ENCODE measurements at regions not wholly inside any gene's neighbourhood (a gene's known extent, or its start where the extent isn't known, plus 50 kb on each side); places are given as distances from the start of the nearest gene placed in this dataset.
A peak's percentile ranks its signal among the peaks of the same experiment; 100 is the strongest.

DNA sequence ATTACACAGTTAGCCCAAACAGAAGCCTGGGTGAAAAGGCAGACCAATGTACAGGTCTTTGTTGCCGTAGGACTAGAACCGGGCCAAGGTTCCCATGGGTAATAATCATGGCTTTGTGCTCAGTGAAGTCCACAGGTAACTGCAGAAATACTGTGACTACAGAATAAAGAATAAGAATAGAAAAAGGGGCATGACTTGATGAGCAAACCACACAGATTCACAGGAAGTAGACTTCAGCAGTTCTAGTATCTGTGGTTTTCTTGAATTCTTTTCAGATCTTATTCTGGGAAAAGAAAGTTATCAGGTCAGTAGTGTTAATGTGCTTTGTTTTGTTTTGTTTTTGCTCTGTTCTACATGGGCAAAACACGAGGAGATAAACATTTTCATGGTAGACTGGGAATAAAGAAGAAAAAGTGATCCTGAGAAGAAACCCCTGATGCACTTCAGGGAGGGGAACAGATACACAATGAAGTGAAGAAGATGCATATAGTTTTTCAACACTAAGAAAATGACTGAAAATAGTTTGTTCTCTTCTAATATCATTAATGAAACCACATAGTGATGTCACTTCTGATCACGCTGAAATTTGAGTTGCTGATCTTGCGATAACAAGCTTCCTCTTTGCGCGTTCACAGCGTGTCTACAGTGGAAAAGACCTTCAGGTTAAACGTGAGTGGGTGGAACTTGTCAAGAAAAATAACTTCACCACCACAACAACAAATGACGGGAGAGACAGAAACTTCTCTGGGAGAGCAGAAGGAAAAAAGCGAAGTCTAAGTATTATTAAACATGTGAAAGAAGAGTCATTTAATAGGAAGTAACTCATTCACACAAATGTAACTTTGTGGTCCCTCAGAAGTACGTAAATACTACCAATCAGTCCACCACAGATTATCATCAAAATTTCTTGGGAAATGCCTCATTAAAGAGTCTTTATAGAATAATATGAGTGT, 315.8 kb upstream of the SATB1 start:
- DNase-seq (ENCODE audit: extremely low read depth in 1 of 2, low read depth in 1 of 2) = peak; percentile 20 to 24

DNA sequence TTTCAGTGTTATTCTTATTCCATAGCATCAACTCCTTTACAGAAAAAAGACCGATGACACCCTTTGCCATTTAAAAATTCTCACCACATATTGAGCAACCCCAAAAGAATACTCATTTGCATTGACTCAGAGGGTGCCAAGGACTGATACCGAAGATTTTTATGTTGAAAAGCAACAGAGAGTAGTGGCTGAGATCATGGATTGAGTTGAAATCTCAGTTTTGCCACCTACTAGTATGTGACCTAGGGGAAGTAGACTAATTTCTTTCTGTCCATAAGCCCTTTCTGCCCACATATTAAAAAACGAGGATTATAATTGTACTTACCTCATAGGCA, 313.9 kb upstream of the SATB1 start:
- DNase-seq (ENCODE audit: extremely low read depth in 1 of 2, low read depth in 1 of 2) = no peak

DNA sequence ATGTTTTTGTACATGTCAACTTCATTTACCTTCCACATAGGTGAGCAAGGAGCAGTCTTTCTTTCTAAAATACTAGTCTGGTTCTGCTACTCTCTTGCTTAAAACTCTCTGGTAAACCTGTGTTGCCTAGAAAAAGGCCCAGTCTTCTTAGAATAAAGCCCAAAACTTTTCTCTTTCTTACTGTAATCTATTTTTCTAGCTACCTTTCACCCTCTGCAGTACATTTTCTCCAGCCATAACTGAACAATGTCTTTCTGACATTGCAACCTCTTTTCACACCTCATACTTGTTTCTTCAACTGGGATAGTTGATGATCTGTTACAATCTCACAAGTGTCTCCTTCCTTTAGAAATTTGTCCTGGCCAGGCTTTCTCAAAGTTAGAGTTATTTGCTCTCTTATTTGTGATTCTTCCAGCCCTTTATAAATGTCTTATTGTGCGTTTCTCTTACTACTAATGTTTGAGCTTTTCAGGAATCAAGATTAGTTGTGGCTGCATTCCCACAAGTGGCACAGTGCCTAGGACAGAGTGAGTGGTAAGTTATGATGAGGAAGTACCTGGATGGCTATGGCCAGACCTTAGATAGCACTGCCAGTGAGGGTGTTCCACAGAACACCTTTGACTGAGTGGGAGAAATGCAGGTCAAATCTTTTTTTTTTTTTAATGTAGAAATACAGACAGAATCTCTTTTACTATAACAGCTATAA, 313.4 kb upstream of the SATB1 start:
- DNase-seq (ENCODE audit: extremely low read depth in 1 of 2, low read depth in 1 of 2) = no peak

DNA sequence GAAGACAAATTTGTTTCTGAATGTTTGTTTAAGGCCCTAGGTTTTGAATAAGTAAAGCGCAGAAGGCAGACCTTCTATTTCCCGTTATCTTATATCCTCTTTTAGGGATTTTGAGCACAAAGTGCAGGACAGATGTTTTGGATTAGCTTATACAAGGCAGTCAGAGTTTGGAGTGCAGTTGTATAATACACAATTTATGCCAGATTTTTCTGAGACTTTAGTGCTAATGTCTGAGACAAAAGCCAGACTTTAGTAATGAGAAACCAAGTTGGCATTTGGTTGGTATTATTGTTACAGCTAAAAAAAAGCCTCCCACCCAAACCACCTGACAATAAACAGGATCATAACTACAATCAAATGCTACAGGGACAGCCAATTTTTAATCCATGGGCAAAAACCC, 309.9 kb upstream of the SATB1 start:
- no peak for DNase-seq (ENCODE audit: extremely low read depth in 1 of 2, low read depth in 1 of 2)

DNA sequence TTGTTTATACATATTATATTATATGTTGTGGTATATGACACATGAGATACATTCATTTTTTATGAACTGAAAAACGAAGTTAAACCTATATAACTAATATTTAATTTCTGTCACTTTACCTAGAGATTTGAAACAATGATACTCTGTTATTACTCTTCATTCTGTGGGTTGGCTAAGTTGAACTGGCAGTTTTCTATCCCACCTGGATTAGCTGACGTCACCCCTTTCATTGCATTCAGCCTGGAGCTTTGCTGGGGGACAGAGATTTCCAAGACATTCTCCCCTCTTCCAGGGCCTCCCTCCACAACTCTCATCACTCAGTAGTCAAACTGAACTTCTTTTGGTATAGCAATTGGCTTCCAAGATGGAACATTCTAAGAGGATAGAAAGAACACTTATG, 309.2 kb upstream of the SATB1 start:
- no peak for DNase-seq (ENCODE audit: extremely low read depth in 1 of 2, low read depth in 1 of 2)

DNA sequence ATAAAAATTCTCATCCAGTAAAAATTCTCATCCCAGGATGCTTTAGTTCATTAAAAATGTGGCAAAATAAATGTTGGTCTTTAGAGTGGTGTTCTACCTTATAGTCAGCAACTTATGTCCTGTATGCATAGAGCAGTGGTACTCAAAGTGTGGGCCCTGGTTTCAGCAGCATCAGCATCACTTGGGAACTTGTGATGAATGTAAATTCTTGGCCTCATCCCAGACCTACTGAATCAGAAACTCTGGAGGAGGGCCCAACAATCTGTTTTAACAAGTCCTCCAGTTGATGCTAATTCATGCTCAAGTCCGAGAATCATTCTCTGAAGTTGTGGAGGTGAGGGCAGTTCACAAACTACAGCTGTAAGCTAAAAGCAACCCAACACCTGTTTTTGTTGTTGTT, 307.3 kb upstream of the SATB1 start:
- DNase-seq (ENCODE audit: extremely low read depth in 1 of 2, low read depth in 1 of 2) = no peak

DNA sequence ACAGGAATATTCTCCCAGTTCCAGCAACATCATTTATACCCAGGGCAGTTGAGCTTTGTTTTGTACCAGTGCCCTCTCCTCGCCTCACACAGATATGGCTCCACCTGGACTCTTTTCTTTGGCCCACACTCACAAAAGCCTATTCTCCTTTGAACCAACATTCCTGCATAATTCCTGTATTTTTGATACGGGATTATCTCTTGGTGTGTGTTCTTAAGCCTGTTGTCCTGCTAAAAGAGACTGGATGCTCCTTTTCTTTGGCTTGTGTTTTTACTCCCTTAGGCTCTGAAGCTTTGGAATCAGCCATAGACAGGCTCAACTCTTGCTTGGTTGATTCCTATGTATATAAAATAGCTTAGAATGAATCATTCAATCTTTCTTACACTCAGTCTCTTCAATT, 305.4 kb upstream of the SATB1 start:
- no peak for DNase-seq (ENCODE audit: extremely low read depth in 1 of 2, low read depth in 1 of 2)

DNA sequence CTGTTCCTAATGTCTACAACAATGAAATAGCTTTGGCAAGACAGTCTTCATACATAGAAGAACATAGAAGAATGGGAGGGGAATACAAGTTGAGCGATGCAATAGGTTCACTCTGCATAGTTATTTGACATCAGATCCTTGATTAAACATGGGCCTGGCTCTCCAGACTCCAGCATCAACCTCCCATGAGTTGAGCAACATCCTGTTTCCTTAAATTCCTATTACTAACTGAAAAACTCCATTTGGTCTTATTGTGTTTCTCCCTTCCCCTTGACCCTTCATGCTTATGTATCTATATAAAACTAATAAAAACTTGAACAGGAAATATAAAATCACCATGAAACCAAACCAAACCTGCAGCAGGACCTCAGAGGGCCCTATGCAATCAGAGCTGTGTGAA, 304.5 kb upstream of the SATB1 start:
- no peak for DNase-seq (ENCODE audit: extremely low read depth in 1 of 2, low read depth in 1 of 2)

DNA sequence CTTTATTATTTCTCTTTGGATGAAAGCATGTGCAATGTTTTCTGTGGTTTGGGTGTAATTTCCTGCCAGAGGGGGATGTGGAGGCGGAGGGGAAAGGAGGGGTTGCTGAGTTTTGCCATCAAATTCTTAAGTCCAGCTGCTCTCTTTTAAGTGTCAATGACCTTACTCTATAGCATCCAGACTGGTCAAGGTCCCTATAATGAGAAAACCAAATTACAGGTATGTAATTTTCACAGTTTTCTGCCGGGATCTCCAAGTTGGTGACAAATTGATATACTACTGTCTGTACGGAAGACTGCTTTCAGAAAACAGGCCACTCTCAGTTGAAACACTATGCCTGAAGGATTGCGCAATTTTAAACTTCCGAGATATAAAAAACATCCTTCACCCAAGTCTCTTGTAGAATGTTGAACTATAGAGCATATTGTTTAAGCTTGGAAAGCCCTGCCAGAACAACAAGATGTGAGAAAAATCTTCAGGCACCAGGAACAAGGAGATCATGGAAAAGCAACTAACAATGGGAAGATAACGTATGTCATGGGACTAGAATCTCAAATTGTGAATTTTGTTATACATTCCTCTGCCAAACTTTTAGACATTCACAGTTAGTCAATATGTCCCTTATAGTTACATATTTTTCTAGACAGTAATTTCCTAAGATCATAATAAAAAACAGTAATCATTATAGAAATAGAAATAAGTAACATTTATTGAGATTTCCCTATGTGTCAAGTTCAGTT, 300.7 kb upstream of the SATB1 start:
- no peak for DNase-seq (ENCODE audit: extremely low read depth in 1 of 2, low read depth in 1 of 2)

DNA sequence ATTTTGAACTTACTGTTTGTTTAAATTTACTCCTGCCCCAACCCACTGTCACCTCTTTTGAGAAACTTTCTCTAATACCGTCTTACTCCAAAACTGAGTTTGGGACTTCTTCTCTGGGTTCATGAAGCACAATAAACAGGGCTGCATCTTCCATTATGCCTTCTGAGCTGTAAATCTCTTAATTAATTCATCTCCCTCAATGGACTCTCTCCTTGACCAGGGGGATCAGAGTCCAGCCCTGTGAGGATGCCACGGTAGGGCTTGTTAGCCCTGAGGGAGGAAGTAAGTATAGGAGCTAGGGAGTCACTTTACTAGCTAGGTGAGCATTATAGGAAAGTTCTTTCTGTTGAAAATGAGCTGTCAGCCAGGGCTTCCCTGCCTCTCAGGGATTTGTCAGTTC, 299.3 kb upstream of the SATB1 start:
- no peak for DNase-seq (ENCODE audit: extremely low read depth in 1 of 2, low read depth in 1 of 2)

DNA sequence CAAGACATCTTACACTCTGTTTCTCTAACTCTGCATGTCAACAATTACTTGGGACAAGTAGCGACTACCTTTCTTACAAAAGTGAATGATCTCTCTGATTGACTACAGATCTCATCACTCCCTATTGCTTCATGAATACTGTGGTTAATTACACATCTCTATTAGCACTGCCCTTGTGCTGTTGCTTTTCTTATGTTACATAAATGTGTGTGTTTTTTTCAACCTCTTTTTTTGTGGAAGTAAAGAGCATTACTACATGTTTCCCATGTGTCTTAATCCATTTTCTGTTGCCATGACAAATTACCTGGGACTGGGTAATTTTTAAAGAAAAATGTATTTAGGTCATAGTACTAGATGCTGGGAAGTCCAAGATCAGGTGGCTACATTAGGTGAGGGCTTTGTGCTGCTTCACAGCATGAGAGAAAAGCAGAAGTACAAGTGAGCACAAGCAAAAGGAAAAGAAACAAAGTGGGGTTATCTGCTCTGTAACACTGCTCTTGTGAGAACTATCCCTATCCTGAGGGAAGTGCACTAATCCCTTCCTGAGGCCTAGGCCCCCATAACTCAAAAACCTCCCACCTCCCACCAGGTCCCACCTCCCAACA, 298.2 kb upstream of the SATB1 start:
- DNase-seq (ENCODE audit: extremely low read depth in 1 of 2, low read depth in 1 of 2) = no peak

DNA sequence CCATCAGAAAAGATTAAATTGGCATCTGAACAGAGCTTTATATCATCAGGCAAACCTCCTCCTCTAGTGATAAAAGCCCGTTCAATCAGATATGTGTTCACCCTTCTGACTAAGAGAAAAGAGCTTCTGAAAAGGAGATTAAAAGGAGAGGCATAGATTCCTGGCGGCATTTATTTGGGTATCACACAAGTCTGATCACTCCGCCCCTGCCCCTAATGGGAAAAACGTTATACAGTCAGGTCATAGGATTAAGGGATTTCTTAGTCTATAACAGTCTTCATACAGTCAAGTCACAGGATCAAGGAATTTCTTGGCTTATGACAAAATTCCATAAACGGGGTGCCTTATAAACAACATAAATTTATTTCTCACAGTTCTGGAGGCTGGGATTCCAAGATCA, 295.4 kb upstream of the SATB1 start:
- no peak for DNase-seq (ENCODE audit: extremely low read depth in 1 of 2, low read depth in 1 of 2)

DNA sequence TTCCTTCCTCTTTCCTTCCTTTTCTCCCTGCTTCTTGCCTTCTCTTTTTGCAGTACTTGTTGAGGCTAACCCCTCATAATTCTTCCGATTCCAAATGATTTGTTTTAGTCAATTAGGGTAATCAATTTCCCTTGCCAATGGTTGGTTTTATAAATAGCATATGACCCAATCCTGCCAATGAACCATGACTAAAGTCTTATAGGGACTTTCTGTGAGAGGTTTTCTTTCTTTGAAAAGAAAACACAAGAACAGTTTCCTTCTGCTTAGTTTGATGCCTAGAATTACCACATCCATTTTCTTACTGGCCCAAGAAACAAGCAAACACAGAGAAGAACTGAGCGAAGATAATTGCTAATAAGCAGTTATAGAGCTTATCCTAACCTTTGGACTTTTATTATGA, 292.5 kb upstream of the SATB1 start:
- DNase-seq (ENCODE audit: extremely low read depth in 1 of 2, low read depth in 1 of 2) = no peak

DNA sequence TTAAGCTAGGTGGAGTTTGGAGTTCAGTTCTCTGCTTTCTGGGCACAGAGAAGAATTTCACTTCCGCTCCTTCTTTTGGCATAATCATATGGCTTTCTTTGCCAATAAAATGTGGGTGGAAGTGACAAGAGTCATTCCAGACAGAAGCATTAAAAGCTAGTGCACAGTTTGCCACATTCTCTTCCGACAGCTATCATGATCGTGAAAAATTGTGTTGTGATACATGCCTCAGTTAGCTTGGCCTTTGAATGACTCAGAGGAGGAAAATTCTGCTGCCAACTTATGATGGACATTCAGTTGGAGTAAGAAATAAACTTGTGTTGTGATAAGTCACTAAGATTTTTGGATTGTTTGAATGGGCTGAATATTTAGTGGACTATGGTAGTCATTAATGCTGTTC, 291.7 kb upstream of the SATB1 start:
- no peak for DNase-seq (ENCODE audit: extremely low read depth in 1 of 2, low read depth in 1 of 2)

DNA sequence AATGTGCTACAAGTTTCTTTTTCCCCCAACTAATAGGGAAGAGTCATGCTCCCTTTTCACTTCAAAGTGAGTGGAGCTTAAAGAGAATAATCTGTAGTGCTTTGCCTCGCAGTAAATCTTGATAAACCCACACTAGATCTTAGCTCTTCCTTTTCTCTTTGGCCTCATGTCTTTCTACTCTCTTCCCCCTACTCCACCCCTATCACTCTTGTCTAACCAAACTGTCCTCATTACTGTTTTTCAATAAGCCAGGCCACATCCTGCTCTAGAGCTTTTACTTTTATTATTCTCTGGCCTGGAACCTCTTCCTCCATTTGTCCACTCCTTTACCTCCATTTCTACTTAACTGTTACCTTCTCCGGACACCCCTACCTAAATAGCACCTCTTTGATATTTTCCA, 291.0 kb upstream of the SATB1 start:
- no peak for DNase-seq (ENCODE audit: extremely low read depth in 1 of 2, low read depth in 1 of 2)

DNA sequence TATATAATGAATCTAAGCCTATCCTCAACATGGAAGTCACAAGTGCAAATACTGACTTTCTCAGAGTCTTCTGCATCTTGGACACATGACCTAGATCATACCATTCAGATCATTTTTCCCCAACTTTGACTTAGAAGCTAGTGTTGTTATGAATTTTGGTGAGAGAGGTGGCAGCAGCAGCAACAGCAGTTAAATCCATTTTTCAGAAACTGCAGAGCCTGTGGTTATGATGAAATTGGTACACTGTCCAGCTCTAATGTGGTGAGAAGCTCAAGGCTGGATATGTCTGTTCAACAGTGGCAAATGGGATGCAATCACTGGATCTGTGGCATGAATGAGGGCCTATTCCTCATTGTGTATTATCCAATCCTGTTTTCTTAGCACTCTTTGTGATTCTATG, 290.1 kb upstream of the SATB1 start:
- DNase-seq (ENCODE audit: extremely low read depth in 1 of 2, low read depth in 1 of 2) = no peak

DNA sequence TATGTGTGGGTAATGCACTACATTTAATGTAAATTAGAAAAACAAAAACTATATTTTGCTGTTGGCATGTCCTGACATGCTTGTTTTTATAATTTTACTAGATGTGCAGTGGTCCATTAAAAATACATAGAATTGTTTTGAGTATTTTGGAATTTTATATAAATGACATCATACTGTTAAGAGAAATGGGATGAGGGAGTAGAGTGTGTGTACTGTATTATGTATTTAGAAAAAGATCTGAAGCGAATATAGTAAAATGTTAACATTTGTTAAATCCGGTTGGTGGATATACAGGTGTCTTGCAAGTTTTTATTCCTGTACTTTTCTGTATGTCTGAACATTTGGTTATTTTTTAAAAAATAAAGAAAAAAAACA, 288.4 kb upstream of the SATB1 start:
- no peak for DNase-seq (ENCODE audit: extremely low read depth in 1 of 2, low read depth in 1 of 2)

DNA sequence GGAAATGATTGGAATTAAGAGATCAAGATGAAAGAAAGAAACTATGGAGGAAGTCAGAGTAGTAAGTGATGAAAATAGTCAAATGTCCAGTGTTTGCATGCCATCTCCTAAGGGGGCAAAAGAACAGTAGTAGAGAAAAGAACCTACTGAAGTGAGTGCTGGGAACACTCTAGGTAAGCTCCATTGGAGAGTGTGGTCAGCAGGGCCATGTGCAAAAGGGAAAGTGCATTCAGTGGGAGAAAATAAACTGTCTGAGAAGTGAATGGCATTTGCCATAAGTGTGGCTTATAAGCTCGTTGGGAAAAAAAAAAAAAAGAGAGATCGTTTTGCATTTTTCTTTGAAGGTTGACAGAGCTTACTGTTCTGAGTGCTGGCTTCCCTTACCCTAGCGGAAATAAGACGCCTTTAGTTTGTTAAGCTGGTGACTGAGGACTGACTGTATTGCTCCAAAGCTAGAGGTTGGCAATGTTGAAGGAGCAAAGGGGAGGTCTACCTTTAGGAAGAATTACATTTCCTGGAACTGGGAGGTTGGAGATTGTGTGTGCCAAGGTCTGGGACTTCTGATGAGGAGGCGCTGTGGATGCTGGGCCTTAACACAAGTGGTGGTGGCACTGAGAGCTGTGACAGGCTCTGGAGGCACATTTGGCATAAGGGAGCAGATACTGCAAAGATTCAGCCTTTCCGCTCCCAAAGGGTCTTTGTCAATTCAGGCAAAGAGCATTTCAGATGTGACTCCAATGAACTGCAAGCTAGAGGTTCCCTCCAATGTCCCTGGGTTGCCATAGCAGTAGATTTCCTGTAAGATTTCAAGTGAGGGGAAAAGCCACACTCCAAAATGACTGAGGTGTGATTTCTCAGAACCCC, 287.8 kb upstream of the SATB1 start:
- DNase-seq (ENCODE audit: extremely low read depth in 1 of 2, low read depth in 1 of 2) = no peak

DNA sequence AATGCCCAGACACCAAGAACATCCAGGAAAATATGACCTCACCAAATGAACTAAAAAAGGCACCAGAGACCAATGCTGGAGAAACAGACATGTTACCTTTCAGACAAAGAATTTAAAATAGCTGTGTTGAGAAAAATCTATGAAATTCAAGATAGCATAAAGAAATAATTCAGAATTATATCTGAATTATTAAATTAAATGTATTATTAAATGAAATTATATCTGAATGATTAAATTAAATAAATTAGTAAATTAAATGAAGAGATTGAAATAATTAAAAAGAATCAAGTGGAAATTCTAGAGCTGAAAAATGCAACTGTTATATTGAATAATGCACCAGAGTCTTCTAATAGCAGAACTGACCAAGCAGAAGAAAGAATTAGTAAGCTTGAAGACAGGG, 279.2 kb upstream of the SATB1 start:
- no peak for DNase-seq (ENCODE audit: extremely low read depth in 1 of 2, low read depth in 1 of 2)

DNA sequence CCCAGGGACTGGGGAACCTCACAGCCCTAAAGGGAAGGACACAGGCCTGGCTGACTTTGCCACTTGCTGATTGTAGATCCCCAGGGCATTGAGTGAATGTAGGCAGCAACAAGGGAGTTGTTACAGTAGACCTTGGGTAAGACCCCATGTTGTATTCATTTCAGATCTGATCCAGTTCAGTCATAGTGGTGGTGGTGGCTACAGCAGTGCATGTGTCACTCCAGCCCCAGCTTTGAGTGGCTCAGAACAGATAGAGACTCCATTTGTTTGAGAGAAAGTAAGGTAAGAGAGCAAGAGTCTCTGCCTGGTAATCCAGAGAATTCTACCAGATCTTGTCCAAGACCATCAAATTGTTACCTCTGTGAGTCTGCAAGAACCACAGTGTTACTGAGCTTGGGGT, 278.7 kb upstream of the SATB1 start:
- no peak for DNase-seq (ENCODE audit: extremely low read depth in 1 of 2, low read depth in 1 of 2)

All from activated CD8-positive, alpha-beta memory T cell treated with anti-CD3 and anti-CD28 coated beads for 1 hour (primary cell).